HEK293 (cell line): ENCODE measurements at regions not wholly inside any gene's neighbourhood (a gene's known extent, or its start where the extent isn't known, plus 50 kb on each side); places are given as distances from the start of the nearest gene placed in this dataset.
A peak's percentile ranks its signal among the peaks of the same experiment; 100 is the strongest.

Experiments used
- BCL6B ChIP-seq: fragments of 450-650 bp; formaldehyde crosslinking; IDR thresholded peaks from 2 replicates; pipeline ENCODE4 v1.5.1; 2017; ENCODE audit warnings: missing biosample characterization, missing genetic modification characterization
- FEZF1 ChIP-seq: fragments of 450-650 bp; formaldehyde crosslinking; IDR thresholded peaks from 2 replicates; pipeline ENCODE4 v1.5.1; 2016; ENCODE audit warnings: missing biosample characterization, missing genetic modification characterization
- MYNN ChIP-seq: fragments of 450-650 bp; formaldehyde crosslinking; IDR thresholded peaks from 2 replicates; pipeline ENCODE4 v1.5.1; 2016; ENCODE audit warnings: missing biosample characterization, missing genetic modification characterization, borderline replicate concordance
- SCRT1 ChIP-seq: fragments of 450-650 bp; formaldehyde crosslinking; IDR thresholded peaks from 2 replicates; pipeline ENCODE4 v1.5.1; 2016; ENCODE audit warnings: missing biosample characterization, missing genetic modification characterization, borderline replicate concordance
- SCRT2 ChIP-seq: fragments of 450-650 bp; formaldehyde crosslinking; IDR thresholded peaks from 2 replicates; pipeline ENCODE4 v1.5.1; 2016; ENCODE audit warnings: missing biosample characterization, missing genetic modification characterization
- YY2 ChIP-seq: fragments of 450-650 bp; formaldehyde crosslinking; IDR thresholded peaks from 2 replicates; pipeline ENCODE4 v1.5.1; 2016; ENCODE audit warnings: missing biosample characterization, missing genetic modification characterization
- ZBTB1 ChIP-seq: fragments of 450-650 bp; formaldehyde crosslinking; IDR thresholded peaks from 2 replicates; pipeline ENCODE4 v1.5.1; 2016; ENCODE audit warnings: missing biosample characterization, missing genetic modification characterization
- ZBTB11 ChIP-seq: fragments of 450-650 bp; formaldehyde crosslinking; conservative IDR thresholded peaks from 2 replicates; pipeline ENCODE4 v1.5.1; 2016; ENCODE audit warnings: low read depth, missing biosample characterization, missing genetic modification characterization
- ZBTB21 ChIP-seq: fragments of 450-650 bp; formaldehyde crosslinking; IDR thresholded peaks from 2 replicates; pipeline ENCODE4 v1.5.1; 2017; ENCODE audit warnings: missing biosample characterization, missing genetic modification characterization
- ZBTB26 ChIP-seq: fragments of 450-650 bp; formaldehyde crosslinking; optimal IDR thresholded peaks from 2 replicates; pipeline ENCODE3; 2016; ENCODE audit warnings: missing biosample characterization, mild to moderate bottlenecking, missing genetic modification characterization
- ZFHX2 ChIP-seq: fragments of 450-650 bp; formaldehyde crosslinking; conservative IDR thresholded peaks from 2 replicates; pipeline ENCODE4 v1.5.1; 2016; ENCODE audit warnings: missing biosample characterization, missing genetic modification characterization
- ZFP3 ChIP-seq: fragments of 450-650 bp; formaldehyde crosslinking; IDR thresholded peaks from 2 replicates; pipeline ENCODE4 v1.5.1; 2016; ENCODE audit warnings: low read depth, missing biosample characterization, missing genetic modification characterization
- ZNF157 ChIP-seq: fragments of 450-650 bp; formaldehyde crosslinking; IDR thresholded peaks from 2 replicates; pipeline ENCODE4 v1.5.1; 2016; ENCODE audit warnings: missing biosample characterization, missing genetic modification characterization
- ZNF202 ChIP-seq: fragments of 450-650 bp; formaldehyde crosslinking; IDR thresholded peaks from 2 replicates; pipeline ENCODE4 v1.5.1; 2016; ENCODE audit warnings: missing biosample characterization, missing genetic modification characterization, borderline replicate concordance
- ZNF221 ChIP-seq: fragments of 450-650 bp; formaldehyde crosslinking; IDR thresholded peaks from 2 replicates; pipeline ENCODE4 v1.5.1; 2017; ENCODE audit warnings: missing biosample characterization, missing genetic modification characterization, borderline replicate concordance
- ZNF223 ChIP-seq: fragments of 450-650 bp; formaldehyde crosslinking; IDR thresholded peaks from 2 replicates; pipeline ENCODE4 v1.5.1; 2016; ENCODE audit warnings: missing biosample characterization, missing genetic modification characterization
- ZNF274 ChIP-seq, 2 experiments: fragments of 200-500 bp in 1 of 2; fragments of 450-650 bp in 1 of 2; sonication (Bioruptor generic) in 1 of 2; formaldehyde crosslinking in 1 of 2; IDR thresholded peaks; 2 replicates each; pipeline versions ENCODE4 v1.5.1 to v1.6.1; 2014 to 2016; ENCODE audit warnings: borderline replicate concordance in 1 of 2, inconsistent platforms in 1 of 2, low read length in 1 of 2, missing biosample characterization in 1 of 2, missing genetic modification characterization in 1 of 2
- ZNF391 ChIP-seq: fragments of 450-650 bp; formaldehyde crosslinking; IDR thresholded peaks from 2 replicates; pipeline ENCODE4 v1.5.1; 2016; ENCODE audit warnings: low read depth, missing biosample characterization, missing genetic modification characterization, borderline replicate concordance
- ZNF398 ChIP-seq: fragments of 450-650 bp; formaldehyde crosslinking; IDR thresholded peaks from 2 replicates; pipeline ENCODE4 v1.5.1; 2017; ENCODE audit warnings: missing biosample characterization, missing genetic modification characterization
- ZNF501 ChIP-seq: fragments of 450-650 bp; formaldehyde crosslinking; IDR thresholded peaks from 2 replicates; pipeline ENCODE4 v1.5.1; 2016; ENCODE audit warnings: missing biosample characterization, missing genetic modification characterization
- ZNF514 ChIP-seq: fragments of 450-650 bp; formaldehyde crosslinking; IDR thresholded peaks from 2 replicates; pipeline ENCODE4 v1.5.1; 2016; ENCODE audit warnings: missing biosample characterization, missing genetic modification characterization
- ZNF548 ChIP-seq: fragments of 450-650 bp; formaldehyde crosslinking; IDR thresholded peaks from 2 replicates; pipeline ENCODE4 v1.5.1; 2016; ENCODE audit warnings: missing biosample characterization, missing genetic modification characterization
- ZNF549 ChIP-seq: fragments of 450-650 bp; IDR thresholded peaks from 2 replicates; pipeline ENCODE4 v1.5.1; 2018; ENCODE audit warnings: missing biosample characterization, missing genetic modification characterization, mild to moderate bottlenecking, inconsistent platforms, moderate library complexity
- ZNF555 ChIP-seq: fragments of 450-650 bp; formaldehyde crosslinking; conservative IDR thresholded peaks from 2 replicates; pipeline ENCODE4 v1.5.1; 2017; ENCODE audit warnings: missing biosample characterization, mild to moderate bottlenecking, missing genetic modification characterization, inconsistent platforms
- ZNF560 ChIP-seq: fragments of 450-650 bp; formaldehyde crosslinking; IDR thresholded peaks from 2 replicates; pipeline ENCODE4 v1.5.1; 2017; ENCODE audit warnings: missing biosample characterization, missing genetic modification characterization, borderline replicate concordance
- ZNF585B ChIP-seq: fragments of 450-650 bp; formaldehyde crosslinking; IDR thresholded peaks from 2 replicates; pipeline ENCODE4 v1.5.1; 2016; ENCODE audit warnings: missing biosample characterization, missing genetic modification characterization
- ZNF596 ChIP-seq: fragments of 450-650 bp; IDR thresholded peaks from 2 replicates; pipeline ENCODE4 v1.5.0; 2018; ENCODE audit warnings: missing biosample characterization, mild to moderate bottlenecking, missing genetic modification characterization, moderate library complexity
- ZNF626 ChIP-seq: fragments of 450-650 bp; sonication (Bioruptor Pico); formaldehyde crosslinking; IDR thresholded peaks from 2 replicates; pipeline ENCODE4 v1.5.1; 2018; ENCODE audit warnings: missing biosample characterization, missing genetic modification characterization, inconsistent platforms
- ZNF629 ChIP-seq: fragments of 450-650 bp; formaldehyde crosslinking; IDR thresholded peaks from 2 replicates; pipeline ENCODE4 v1.5.1; 2017; ENCODE audit warnings: missing biosample characterization, missing genetic modification characterization
- ZNF704 ChIP-seq: fragments of 450-650 bp; formaldehyde crosslinking; IDR thresholded peaks from 2 replicates; pipeline ENCODE4 v1.5.1; 2016; ENCODE audit warnings: missing biosample characterization, missing genetic modification characterization
- ZSCAN23 ChIP-seq: fragments of 450-650 bp; formaldehyde crosslinking; IDR thresholded peaks from 2 replicates; pipeline ENCODE4 v1.5.1; 2016; ENCODE audit warnings: missing biosample characterization, missing genetic modification characterization

- TF ChIP-seq ZNF221 (tag by site-specific recombination) (no peak), ZFP3 (tag by site-specific recombination) (no peak), ZFHX2 (tag by site-specific recombination) (no peak; the same call in 1 of the 2 replicates), BCL6B (tag by site-specific recombination) (no peak), SCRT2 (tag by site-specific recombination) (no peak), ZBTB1 (tag by site-specific recombination) (peak; percentile 23; the same call in 1 of the 2 replicates), ZNF274 (IDR thresholded peaks at IDR 0.05; ENCODE audit: low read length) (no peak), ZNF274 (tag by site-specific recombination; IDR thresholded peaks at IDR 0.05; ENCODE audit: borderline replicate concordance) (no peak), ZBTB26 (tag by site-specific recombination) (peak; percentile 43), ZSCAN23 (tag by site-specific recombination) (peak; percentile 63; the same call in 1 of the 2 replicates), ZNF548 (no peak), ZNF391 (tag by site-specific recombination) (no peak), ZNF560 (tag by site-specific recombination) (no peak), ZNF585B (tag by site-specific recombination) (no peak), ZNF596 (tag by site-specific recombination) (peak; percentile 52; the same call in 1 of the 2 replicates), ZNF626 (tag by site-specific recombination) (no peak), ZNF501 (tag by site-specific recombination) (no peak), MYNN (tag by site-specific recombination) (no peak), YY2 (tag by site-specific recombination) (no peak), ZNF202 (no peak), FEZF1 (peak; percentile 72), ZNF223 (no peak), ZBTB21 (tag by site-specific recombination) (no peak; the same call in 1 of the 2 replicates), ZBTB11 (no peak), ZNF157 (tag by site-specific recombination) (no peak), ZNF704 (no peak), ZNF555 (tag by site-specific recombination) (no peak), ZNF629 (tag by site-specific recombination) (peak; percentile 67), ZNF398 (tag by site-specific recombination) (peak; percentile 58), SCRT1 (tag by site-specific recombination) (no peak), ZNF514 (tag by site-specific recombination) (no peak), ZNF549 (no peak)
These were observed 49.9 kb upstream of the LAPTM5 start (continued) for GRCh38 chr1:30807318-30808066.
